Fibroblast of the aortic adventitia (primary cell): ENCODE measurements at regions not wholly inside any gene's neighbourhood (a gene's known extent, or its start where the extent isn't known, plus 50 kb on each side); places are given as distances from the start of the nearest gene placed in this dataset.
"Not testable (repeated sequence)": the region's sequence is repeated elsewhere in the genome, so short reads cannot be mapped to it uniquely, and the experiment has no call there.

Source experiments
- DNase-seq: peaks from one replicate; pipeline ENCODE4 v3.0.0-alpha.2; 2010; ENCODE audit warnings: low read depth
- H3K4me3 ChIP-seq: 2 replicates; pipeline ENCODE4 v1.5.1; 2011; ENCODE audit warnings: low read depth, mild to moderate bottlenecking, control low read depth, low read length, moderate library complexity
- TF ChIP-seq, protein P1 (sequence below): IDR thresholded peaks from 2 replicates; pipeline ENCODE4 v1.5.1; 2011; ENCODE audit warnings: mild to moderate bottlenecking, low read length, control low read depth, inconsistent platforms; ENCODE audit not compliant: insufficient read depth

DNA sequence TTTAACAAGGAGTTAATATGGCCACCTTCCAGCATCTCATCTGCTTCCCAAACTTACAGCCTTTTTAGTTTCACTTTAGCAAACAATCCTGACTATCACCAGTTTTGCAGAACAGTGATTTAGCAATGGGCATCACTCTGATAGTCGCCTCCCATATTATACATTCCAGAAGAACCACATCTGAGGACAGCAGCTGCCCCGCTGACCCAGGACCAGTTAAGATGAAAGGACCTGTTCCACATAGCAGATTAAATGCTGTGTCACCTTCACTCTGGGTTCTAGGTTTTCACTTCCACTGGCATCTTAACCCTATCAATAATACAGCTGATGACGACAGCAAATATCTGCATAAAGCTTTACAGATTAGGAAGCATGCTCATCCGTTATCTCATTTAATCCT is 99.8 kb downstream of the TRIM69 start:
- TF ChIP-seq, protein P1, sequence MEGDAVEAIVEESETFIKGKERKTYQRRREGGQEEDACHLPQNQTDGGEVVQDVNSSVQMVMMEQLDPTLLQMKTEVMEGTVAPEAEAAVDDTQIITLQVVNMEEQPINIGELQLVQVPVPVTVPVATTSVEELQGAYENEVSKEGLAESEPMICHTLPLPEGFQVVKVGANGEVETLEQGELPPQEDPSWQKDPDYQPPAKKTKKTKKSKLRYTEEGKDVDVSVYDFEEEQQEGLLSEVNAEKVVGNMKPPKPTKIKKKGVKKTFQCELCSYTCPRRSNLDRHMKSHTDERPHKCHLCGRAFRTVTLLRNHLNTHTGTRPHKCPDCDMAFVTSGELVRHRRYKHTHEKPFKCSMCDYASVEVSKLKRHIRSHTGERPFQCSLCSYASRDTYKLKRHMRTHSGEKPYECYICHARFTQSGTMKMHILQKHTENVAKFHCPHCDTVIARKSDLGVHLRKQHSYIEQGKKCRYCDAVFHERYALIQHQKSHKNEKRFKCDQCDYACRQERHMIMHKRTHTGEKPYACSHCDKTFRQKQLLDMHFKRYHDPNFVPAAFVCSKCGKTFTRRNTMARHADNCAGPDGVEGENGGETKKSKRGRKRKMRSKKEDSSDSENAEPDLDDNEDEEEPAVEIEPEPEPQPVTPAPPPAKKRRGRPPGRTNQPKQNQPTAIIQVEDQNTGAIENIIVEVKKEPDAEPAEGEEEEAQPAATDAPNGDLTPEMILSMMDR, result no peak
- H3K4me3 ChIP-seq, result no peak overlapping the region
- peak; percentile 20 for DNase-seq

DNA sequence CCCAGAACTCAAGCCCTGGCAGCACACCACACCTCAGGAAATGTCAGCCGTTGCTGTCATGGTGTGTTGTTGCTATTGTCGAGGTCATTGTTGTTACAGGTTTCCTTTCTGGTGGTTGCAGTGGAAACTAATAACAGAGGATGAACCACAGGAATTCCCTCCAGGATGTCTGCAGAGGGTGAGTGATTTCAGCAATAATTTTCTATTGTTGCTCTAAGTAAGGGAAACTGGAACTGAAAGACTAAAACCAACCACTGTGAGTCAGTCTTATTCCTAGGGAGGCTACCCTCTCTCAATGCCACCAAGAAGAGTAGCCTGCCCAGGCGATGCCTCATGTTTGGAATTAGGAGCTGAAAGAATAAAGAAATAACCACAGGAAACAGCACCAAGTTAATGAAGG is 102.6 kb downstream of the TRIM69 start:
- DNase-seq, result peak; percentile 38
- not testable (repeated sequence) for H3K4me3 ChIP-seq

DNA sequence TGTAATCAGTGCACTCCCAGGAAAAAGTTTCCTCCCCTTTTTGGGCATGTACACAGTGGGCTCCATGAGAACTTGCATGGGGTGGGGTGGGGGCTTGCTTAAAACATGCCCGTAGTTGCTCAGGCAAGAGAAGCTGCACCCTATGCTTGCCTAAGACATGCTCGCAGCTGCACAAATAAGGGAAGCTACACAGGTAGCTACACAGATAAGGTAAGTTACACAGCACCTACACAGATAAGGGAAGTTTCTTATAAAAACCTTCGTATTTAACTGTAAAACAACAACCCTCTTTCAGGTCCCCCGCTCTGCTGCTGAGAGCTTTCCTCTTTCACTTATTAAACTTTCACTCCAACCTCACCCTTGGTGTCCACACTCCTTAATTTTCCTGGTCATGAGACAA is 105.4 kb downstream of the TRIM69 start:
- not testable (repeated sequence) for DNase-seq, H3K4me3 ChIP-seq

DNA sequence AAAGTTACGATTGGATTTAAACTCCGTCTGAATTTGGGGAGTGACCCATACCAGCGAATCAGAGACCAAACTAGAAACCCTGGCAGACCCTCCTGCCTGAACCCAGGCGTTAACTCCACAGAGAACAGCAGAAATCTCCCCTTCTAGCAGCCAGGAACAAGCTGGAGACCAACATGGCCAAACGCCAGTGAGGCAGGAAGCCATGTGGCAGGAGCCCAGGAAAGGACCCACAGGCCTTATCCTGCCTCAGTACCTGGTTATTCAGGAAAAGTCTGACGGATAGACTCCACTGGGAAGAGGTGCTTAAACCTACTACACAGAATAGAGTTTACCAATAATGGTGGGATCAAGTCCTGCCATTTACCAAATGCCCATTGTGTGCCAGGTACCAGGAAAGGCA is 106.6 kb downstream of the TRIM69 start:
- H3K4me3 ChIP-seq, DNase-seq: not testable (repeated sequence)

DNA sequence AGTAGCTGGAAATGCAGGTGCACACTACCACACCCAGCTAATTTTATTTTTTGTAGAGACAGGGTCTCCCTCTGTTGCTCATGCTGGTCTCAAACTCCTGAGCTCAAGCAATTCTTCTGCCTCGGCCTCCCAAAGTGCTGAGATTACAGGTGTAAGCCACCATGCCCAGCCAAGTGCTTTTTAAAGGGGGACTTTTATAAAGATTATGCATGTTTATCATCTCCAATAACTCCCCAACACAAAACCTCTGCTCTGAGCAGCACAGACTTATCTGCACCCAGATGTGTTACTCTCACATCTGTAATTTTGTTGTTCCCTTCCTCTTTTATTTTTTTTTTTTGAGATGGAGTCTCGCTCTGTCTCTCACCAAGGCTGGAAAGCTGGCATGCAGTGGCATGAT is 108.6 kb downstream of the TRIM69 start:
- H3K4me3 ChIP-seq, DNase-seq: not testable (repeated sequence)

DNA sequence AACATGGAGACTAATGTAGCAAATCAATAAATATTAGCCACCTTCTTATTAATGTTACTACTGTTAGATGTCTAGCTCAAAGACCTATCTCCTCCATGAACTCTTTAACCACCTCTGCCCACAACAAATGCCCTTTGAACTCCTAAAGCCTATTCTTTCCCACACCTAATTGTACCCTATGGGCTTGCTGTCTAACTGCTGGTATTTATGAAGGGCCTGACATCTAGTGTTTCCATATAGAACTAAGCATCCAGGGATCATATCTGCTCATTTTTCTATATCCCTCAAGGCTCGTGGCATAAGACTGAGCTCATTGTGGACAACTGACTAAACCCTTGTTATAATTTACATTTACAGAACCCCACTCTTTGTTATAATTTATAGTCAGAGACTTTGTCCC is 109.8 kb downstream of the TRIM69 start:
- not testable (repeated sequence) for H3K4me3 ChIP-seq, DNase-seq

DNA sequence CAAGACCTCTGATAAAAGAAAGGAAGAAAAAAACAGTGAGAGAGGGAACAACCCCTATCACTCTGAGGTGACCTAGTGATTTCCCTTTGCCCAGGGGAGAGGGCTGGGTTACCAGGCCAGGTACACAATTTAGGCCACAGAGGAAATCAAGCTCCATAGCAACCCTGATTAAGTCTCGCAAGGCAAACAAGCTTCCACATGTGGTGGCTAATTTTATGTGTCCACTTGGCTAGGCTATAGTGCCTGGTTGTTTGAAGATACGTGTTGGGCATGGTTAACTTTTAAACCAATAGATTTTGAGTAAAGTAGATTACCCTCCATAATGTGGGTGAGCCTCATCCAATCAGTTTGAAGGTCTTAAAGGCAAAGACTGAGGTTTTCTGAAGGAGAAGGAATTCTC is 108.9 kb upstream of the TERB2 start:
- not testable (repeated sequence) for H3K4me3 ChIP-seq, DNase-seq

DNA sequence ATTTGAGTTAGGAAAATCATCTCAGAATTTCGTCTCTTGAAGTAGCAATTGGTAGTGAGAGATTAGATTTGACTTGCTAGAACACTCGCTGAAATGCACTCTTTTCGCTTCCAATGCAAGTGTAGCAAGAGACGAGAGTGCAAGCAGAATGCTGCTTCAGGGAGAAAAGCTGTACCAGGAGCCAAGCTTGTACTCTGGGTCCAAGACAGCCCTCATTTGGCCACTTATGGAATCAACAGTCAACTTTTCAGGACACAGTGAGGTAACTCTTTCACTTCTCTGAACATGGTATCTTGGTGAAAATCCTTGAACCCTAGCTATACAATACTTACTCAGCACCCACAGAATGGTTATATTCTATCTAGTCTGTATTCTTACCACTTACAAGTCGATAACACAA is 107.6 kb upstream of the TERB2 start:
- DNase-seq, result peak; percentile 19

DNA sequence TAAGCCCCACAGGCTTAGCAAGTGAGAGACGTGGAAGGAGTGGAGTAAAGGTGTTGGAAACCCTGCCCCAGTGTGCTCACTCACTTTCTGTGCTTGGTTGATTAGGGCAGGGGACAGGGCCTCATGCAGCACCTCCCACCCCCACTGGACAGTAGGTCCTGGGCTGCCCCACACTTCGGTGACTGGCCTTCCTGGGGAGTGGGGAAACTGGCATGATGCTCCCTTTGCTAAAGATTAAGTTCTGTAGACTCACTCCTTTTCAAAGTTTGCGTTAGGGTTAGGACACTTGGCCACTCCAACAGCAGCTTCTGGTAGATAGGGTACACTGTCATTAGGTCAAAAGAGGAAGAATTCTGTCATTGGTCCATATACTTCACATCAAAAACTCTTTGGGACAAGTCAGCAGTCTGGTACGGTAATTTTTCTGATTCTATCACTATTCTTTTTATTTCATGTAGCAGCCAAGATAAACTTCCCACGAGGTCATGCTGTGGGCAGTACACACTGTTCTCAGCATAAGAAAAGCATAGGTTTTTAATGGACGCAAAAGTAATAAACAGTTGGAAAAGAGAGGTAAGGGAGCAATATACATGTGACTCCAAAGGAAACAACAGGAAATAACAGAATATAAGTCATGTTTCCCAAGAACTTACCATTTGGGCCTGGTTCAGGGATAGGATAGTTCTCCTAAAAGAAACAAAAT is 106.6 kb upstream of the TERB2 start:
- H3K4me3 ChIP-seq, DNase-seq: not testable (repeated sequence)

More for the DNA sequence above, 107.6 kb upstream of the TERB2 start:
- not testable (repeated sequence) for H3K4me3 ChIP-seq

DNA sequence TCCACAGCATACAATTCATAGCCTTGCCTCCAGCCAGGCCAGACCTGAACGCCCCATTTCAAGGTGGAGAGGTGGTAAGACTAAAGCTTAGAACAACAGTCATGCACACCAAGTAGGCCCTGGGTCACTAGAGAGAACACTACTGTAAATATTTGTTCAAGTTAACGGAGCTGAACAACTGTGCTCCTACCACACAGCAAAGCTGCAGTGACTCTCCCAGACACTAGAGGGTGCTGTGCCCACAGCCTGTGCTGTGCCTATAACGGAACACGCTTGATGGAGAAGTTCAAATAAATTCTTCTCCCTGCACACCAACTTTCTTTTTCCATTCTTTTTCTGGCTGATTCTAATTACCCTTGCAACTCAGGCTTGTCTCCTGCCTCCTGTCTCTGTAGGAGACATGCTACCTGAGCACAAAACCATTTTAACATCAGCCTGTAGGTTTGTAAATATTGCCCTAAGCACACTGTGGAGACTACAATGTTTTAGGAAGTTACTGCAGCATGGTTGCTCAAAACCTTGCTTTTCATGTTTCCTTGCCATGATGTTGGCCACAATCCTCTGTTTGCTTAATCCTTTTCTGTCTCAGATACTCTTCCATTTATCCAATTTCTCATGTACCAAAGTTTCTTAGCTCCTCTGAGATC is 103.1 kb upstream of the TERB2 start:
- peak; percentile 53 for DNase-seq
- TF ChIP-seq, protein P1, result peak; percentile 89
- H3K4me3 ChIP-seq, result not testable (repeated sequence)

DNA sequence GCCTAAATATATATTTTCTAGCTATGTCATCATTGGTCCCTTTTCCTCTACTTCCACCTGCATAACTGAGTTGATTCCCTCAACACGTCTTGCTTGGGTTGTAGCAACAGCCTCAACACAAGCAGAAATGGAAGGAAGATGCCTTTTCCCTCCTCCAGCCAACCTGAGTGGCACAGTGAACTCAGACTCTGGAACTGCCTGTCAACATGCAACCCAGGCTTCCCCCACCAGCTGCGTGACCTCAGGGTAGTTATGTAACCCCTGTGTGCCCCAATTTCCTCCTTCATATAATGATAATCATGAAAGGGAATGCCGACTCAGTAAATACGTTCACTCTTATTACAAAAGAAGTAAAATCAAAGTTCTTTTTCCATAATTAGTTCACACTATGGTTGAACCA is 101.8 kb upstream of the TERB2 start:
- H3K4me3 ChIP-seq, DNase-seq: not testable (repeated sequence)

DNA sequence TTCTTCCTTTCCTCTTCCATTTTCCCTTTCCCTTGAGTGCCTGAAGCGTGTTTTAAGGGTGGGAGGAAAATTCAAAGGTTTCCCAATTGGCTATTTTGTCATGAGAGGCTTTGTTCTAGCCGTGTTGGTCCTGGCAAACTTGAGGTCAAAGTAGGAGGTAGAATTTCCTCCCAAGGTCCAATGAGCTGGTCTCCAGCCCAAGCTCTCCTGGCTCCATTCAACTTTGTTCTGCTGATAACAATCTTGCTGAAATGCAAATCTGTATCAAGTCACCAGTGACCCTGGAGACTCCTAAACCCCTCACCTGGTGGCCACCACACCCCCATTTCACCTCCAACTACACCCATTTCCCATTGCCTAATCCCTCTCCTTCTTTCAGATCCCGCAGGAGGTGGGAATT is 100.2 kb upstream of the TERB2 start:
- not testable (repeated sequence) for H3K4me3 ChIP-seq, DNase-seq

DNA sequence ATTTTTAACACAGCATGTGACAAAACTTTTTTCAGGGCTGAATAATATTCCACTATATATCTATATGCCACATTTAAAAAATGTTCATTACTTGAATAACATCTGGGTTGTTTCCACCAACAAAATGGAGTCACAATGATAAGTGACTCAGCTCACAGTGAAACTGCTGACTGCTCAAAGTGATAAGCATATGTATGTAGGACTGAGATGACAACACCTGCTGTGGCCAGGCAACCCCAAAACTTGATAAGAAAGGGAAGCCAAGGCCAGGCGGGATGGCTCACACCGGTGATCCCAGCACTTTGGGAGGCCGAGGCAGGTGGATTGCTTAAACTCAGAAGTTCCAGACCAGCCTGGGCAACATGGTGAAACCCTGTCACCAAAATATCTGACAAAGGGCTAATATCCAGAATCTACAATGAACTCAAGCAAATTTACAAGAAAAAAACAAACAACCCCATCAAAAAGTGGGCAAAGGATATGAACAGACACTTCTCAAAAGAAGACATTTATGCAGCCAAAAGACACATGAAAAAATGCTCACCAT is 99.2 kb upstream of the TERB2 start:
- not testable (repeated sequence) for H3K4me3 ChIP-seq, DNase-seq

DNA sequence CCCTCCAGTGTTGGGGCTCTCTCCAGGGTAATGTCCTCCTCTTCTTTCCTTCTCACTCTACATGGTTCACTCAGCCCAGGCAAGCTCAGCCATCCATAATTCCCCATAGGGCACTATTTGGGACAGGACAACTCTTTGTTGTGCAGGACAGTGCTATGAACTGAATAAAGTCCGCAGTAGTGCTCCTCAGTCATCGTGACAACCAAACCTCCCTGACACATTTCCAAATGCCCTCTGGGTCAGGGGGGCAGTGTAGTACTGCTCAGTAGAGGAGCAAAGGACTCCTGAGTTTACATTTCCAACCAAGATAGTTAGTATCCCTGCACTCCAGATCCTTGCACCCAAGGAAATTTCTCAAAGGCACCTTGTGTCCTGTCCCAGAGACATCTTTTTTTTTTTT is 97.4 kb upstream of the TERB2 start:
- DNase-seq, H3K4me3 ChIP-seq: not testable (repeated sequence)

DNA sequence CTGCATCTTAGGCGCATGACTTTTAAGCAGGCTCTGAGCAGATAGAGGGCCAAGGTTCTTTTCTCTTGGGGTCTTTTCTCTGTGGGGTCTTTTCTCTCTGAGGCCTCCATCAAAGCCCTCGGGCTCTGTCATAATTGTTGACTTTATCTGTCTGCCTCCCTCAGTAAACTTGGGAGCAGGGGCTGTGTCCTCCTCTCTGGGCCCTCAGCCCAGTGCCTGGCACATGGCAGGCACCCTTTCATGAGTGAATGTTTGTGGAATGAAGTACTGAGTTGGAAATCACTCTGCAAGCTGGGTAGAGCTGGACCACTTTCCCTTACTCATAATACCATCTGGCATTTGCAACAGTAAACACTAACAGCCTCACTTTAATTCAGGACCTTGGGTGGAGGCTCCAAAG is 96.3 kb upstream of the TERB2 start:
- DNase-seq, H3K4me3 ChIP-seq: not testable (repeated sequence)
